ENCODE measurements at regions not wholly inside any gene's neighbourhood (a gene's known extent, or its start where the extent isn't known, plus 50 kb on each side); places are given as distances from the start of the nearest gene placed in this dataset.

- no peak for DNase-seq
These were observed 569.0 kb upstream of the SORCS1 start for GRCh38 chr10:107733328-107734130.

GRCh38 chr10:107732045-107732444 is 567.5 kb upstream of the SORCS1 start:
- no peak for DNase-seq

- no peak for DNase-seq
These were observed 564.3 kb upstream of the SORCS1 start for GRCh38 chr10:107728807-107729206.

- peak; percentile 9 for DNase-seq
These were observed 563.3 kb upstream of the SORCS1 start for GRCh38 chr10:107727767-107728317.

GRCh38 chr10:107718864-107719263 is 554.4 kb upstream of the SORCS1 start:
- no peak for DNase-seq

GRCh38 chr10:107717046-107717445 is 552.5 kb upstream of the SORCS1 start:
- no peak for DNase-seq

GRCh38 chr10:107715565-107715964 is 551.1 kb upstream of the SORCS1 start:
- DNase-seq: no peak

- no peak for DNase-seq
These were observed 544.5 kb upstream of the SORCS1 start for GRCh38 chr10:107708981-107709380.

GRCh38 chr10:107706096-107706725 is 541.7 kb upstream of the SORCS1 start:
- no peak for DNase-seq

GRCh38 chr10:107701943-107702342 is 537.4 kb upstream of the SORCS1 start:
- DNase-seq: no peak

- DNase-seq: no peak
These were observed 527.6 kb upstream of the SORCS1 start for GRCh38 chr10:107692072-107692471.

- no peak for DNase-seq
These were observed 524.8 kb upstream of the SORCS1 start for GRCh38 chr10:107689323-107689722.

- no peak for DNase-seq
These were observed 523.2 kb upstream of the SORCS1 start for GRCh38 chr10:107687701-107688100.

- DNase-seq: no peak
These were observed 521.6 kb upstream of the SORCS1 start for GRCh38 chr10:107686095-107686494.

- DNase-seq: no peak
These were observed 507.5 kb upstream of the SORCS1 start for GRCh38 chr10:107671960-107672359.

- DNase-seq: no peak
These were observed 501.7 kb upstream of the SORCS1 start for GRCh38 chr10:107666214-107666613.

GRCh38 chr10:107665459-107665858 is 501.0 kb upstream of the SORCS1 start:
- DNase-seq: no peak

GRCh38 chr10:107657851-107658250 is 493.3 kb upstream of the SORCS1 start:
- DNase-seq: no peak

GRCh38 chr10:107656932-107657331 is 492.4 kb upstream of the SORCS1 start:
- DNase-seq: no peak

- DNase-seq: peak; percentile 96
These were observed 489.4 kb upstream of the SORCS1 start for GRCh38 chr10:107653832-107654287.

GRCh38 chr10:107650939-107651338 is 486.4 kb upstream of the SORCS1 start:
- no peak for DNase-seq

- no peak for DNase-seq
These were observed 484.7 kb upstream of the SORCS1 start for GRCh38 chr10:107649249-107649648.

- DNase-seq: no peak
These were observed 483.0 kb upstream of the SORCS1 start for GRCh38 chr10:107647462-107647861.

- peak; percentile 29 for DNase-seq
These were observed 467.4 kb upstream of the SORCS1 start for GRCh38 chr10:107631876-107632275.

Data from eye (tissue), 1 donor.